ENCODE measurements at regions not wholly inside any gene's neighbourhood (a gene's known extent, or its start where the extent isn't known, plus 50 kb on each side); places are given as distances from the start of the nearest gene placed in this dataset.
A peak's percentile ranks its signal among the peaks of the same experiment; 100 is the strongest.

DNA sequence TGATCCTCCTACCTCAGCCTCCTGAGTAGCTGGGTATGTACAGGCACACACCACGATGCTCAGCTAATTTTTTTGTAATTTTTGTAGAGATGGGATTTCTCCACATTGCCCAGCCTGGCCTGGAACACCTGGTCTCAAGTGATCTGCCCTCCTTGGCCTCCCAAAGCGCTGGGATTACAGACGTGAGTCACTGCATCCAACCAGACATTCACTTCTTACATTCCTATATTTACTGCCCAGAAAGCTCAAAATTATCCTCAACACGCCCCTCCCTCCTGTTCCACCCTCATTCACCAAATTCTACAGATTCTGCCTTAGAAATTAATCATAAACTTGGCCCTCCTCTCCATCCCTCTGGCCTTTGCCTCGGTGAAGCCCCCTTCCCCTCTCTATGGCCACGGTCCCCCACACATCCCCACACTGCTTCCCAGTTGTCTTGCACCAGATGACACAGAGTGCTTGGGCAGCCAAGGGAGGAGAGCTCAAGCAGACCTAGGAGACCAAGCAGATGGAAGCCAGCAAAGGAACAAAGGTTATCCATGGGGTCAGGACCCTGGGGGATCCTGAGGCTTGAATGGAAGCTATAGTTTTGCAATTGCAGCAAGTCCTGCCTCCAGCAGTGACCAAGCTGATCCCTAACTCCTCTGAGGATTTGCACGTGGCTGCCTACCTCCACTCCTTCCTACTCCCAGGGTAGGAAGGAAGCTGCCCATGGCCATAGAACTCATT lies 213.2 kb upstream of the FOXN3 start:
- no peak overlapping the region for H3K4me3 ChIP-seq (ENCODE audit: low read depth, low read length)
- TF ChIP-seq, protein P1, sequence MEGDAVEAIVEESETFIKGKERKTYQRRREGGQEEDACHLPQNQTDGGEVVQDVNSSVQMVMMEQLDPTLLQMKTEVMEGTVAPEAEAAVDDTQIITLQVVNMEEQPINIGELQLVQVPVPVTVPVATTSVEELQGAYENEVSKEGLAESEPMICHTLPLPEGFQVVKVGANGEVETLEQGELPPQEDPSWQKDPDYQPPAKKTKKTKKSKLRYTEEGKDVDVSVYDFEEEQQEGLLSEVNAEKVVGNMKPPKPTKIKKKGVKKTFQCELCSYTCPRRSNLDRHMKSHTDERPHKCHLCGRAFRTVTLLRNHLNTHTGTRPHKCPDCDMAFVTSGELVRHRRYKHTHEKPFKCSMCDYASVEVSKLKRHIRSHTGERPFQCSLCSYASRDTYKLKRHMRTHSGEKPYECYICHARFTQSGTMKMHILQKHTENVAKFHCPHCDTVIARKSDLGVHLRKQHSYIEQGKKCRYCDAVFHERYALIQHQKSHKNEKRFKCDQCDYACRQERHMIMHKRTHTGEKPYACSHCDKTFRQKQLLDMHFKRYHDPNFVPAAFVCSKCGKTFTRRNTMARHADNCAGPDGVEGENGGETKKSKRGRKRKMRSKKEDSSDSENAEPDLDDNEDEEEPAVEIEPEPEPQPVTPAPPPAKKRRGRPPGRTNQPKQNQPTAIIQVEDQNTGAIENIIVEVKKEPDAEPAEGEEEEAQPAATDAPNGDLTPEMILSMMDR (IDR thresholded peaks at IDR 0.05; ENCODE audit: insufficient read depth, low read depth, low read length): no peak
- DNase-seq (ENCODE audit: low read depth): no peak

DNA sequence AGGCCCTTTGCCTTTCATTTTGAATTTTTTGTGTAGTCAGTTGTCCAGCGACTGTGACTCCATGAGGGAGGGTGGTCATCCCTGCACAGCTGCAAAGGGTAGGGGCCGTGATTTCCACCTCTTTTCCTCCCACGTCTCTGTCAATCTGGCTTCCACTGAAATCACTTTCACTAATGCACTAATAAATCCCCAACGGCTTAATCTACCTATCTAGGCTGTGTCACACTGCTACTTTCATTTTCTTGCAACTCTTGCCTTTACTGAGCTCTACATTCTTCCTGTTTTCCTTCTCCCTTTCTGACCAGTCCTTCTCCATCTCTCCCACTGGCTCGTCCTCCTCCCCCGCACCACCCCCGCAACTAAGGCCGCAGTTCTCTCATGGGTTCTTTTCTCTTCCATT lies 212.3 kb upstream of the FOXN3 start:
- TF ChIP-seq, protein P1 (IDR thresholded peaks at IDR 0.05; ENCODE audit: insufficient read depth, low read depth, low read length): no peak
- no peak overlapping the region for H3K4me3 ChIP-seq (ENCODE audit: low read depth, low read length)
- peak; percentile 14 for DNase-seq (ENCODE audit: low read depth)

DNA sequence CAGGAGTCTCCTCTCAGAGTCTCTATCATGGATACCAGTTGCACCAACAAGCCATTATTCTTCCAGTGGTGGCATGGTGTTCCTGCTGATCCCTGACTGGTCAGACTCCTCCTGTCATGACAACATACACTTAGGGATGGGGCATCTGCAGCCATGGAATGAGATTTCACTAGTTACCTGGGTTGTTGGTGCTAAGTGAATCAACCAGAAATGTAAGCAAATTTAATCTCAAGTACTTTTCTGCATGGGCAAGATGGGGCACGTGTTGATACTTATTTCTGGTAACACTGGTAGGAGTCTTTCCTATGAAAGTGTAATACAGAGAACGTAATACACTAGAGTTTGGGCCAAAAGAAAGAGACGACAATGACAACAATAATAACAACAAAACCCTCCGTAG lies 211.5 kb upstream of the FOXN3 start:
- H3K4me3 ChIP-seq (ENCODE audit: low read depth, low read length): no peak overlapping the region
- no peak for DNase-seq (ENCODE audit: low read depth)
- TF ChIP-seq, protein P1 (IDR thresholded peaks at IDR 0.05; ENCODE audit: insufficient read depth, low read depth, low read length): no peak

DNA sequence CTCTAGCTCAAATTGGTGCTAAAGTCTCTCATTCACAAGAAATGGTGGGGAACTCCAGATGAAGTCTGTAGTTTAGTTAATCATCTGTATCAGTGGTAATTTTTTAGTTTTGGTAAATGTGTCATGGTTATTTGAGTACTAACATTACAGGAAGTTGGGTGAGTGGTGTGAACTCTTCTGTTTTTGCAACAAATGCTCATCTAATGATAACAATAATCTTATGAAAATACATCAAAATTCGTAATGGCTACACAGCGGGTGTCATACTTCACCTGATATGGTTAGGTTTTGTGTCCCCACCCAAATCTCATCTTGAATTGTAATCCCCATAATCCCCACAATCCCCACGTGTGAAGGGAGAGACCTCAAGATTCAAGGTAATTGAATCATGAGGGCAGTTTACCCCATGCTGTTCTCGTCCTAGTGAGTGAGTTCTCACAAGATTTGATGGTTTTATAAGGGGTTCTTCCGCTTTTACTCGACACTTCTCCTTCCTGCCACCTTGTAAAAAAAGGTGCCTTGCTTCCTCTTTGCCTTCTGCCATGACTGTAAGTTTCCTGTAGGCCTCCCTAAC lies 209.3 kb upstream of the FOXN3 start:
- DNase-seq (ENCODE audit: low read depth): no peak
- no peak overlapping the region for H3K4me3 ChIP-seq (ENCODE audit: low read depth, low read length)
- TF ChIP-seq, protein P1 (IDR thresholded peaks at IDR 0.05; ENCODE audit: insufficient read depth, low read depth, low read length): no peak

- no peak for DNase-seq (ENCODE audit: low read depth)
- H3K4me3 ChIP-seq (ENCODE audit: low read depth, low read length): no peak overlapping the region
- TF ChIP-seq, protein P1 (IDR thresholded peaks at IDR 0.05; ENCODE audit: insufficient read depth, low read depth, low read length): no peak
These were observed 208.7 kb upstream of the FOXN3 start for GRCh38 chr14:89625731-89626232.

DNA sequence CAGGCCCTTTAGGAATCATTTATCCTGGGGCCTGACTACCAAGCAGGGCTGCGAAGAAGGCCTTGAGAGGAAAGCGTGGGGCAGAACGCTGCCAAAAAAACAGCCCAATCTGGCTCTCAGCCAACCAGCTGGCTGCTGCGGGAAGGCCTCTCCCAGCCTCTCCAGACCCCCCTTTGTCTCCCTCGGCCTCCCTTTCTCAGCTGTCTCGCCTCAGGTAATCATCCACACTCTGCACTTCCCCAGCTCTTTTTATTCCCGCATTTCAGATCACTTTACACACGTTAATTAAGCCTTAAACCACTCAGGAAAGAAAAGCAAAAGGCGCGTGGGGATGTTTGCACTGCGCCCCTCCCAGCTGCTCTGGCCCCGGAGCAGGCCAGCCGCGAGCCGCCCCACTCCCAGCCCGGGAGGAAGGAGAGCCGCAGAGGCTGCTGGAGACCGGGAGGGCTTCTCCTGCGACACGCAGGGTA lies 208.2 kb upstream of the FOXN3 start:
- TF ChIP-seq, protein P1 (IDR thresholded peaks at IDR 0.05; ENCODE audit: insufficient read depth, low read depth, low read length): no peak
- H3K4me3 ChIP-seq (ENCODE audit: low read depth, low read length): no peak overlapping the region
- no peak for DNase-seq (ENCODE audit: low read depth)

Data from fibroblast of villous mesenchyme (primary cell).